ENCODE measurements at regions not wholly inside any gene's neighbourhood (a gene's known extent, or its start where the extent isn't known, plus 50 kb on each side); places are given as distances from the start of the nearest gene placed in this dataset.

DNA sequence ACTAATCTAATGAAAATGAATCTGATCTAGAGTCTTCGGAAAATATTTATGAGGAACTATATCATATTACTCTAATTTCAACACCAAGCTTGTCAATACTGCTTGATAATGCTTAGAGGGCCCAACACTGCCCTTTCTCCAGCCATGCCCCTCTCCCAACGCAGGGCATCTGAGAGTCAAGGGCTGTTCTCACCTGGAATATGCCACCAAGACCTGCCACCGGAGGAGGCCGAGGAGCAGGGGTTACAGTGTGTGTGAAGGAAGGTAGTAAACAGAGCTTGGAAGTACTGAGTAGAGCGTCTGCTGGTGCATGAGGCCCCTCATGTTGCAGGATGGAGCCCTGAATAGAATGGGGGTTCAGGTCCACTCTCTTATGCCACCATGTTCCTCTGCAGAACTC lies 301.3 kb upstream of the MPDZ start (continued):
- TF ChIP-seq, protein P1, sequence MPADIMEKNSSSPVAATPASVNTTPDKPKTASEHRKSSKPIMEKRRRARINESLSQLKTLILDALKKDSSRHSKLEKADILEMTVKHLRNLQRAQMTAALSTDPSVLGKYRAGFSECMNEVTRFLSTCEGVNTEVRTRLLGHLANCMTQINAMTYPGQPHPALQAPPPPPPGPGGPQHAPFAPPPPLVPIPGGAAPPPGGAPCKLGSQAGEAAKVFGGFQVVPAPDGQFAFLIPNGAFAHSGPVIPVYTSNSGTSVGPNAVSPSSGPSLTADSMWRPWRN (IDR thresholded peaks at IDR 0.05; ENCODE audit: low read depth), result no peak
- TF ChIP-seq JUND (IDR thresholded peaks at IDR 0.05; ENCODE audit: borderline replicate concordance, low read depth, low read length), result no peak
- TF ChIP-seq JUND (tag; IDR thresholded peaks at IDR 0.05; ENCODE audit: borderline replicate concordance, low read depth, low read length), result no peak
- no peak for TF ChIP-seq TSC22D4 (tag; IDR thresholded peaks at IDR 0.05)

DNA sequence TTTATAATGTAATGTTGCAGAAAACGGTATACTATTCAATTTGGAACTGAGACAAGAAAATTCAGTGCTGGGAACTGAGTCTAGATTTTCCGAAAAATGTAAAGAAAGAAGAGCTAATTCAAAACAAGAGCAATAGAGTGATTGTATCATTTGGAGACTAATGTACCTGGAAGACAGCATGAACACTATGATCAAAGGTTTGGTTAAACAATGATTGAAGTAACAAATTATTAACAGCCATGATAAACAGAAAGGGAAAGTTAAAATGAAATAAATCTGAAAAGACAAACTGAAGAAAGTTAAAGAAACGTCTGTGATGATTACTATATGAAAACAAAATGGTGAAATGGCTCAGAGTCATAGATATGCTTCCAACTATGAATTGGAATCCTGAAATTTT lies 300.6 kb upstream of the MPDZ start:
- H3K4me1 ChIP-seq (replicated peaks in 1 of 2; ENCODE audit: control insufficient read depth in 2 of 2, insufficient read depth in 2 of 2, low read length in 2 of 2), result no peaks in the 10 kb centered on the region
- no peaks in the 10 kb centered on the region for H3K36me3 ChIP-seq (ENCODE audit: control insufficient read depth, insufficient read depth, low read length)
- TF ChIP-seq ZNF785 (CRISPR knock-in tag; IDR thresholded peaks at IDR 0.05), result no peak
- TF ChIP-seq, protein P2, sequence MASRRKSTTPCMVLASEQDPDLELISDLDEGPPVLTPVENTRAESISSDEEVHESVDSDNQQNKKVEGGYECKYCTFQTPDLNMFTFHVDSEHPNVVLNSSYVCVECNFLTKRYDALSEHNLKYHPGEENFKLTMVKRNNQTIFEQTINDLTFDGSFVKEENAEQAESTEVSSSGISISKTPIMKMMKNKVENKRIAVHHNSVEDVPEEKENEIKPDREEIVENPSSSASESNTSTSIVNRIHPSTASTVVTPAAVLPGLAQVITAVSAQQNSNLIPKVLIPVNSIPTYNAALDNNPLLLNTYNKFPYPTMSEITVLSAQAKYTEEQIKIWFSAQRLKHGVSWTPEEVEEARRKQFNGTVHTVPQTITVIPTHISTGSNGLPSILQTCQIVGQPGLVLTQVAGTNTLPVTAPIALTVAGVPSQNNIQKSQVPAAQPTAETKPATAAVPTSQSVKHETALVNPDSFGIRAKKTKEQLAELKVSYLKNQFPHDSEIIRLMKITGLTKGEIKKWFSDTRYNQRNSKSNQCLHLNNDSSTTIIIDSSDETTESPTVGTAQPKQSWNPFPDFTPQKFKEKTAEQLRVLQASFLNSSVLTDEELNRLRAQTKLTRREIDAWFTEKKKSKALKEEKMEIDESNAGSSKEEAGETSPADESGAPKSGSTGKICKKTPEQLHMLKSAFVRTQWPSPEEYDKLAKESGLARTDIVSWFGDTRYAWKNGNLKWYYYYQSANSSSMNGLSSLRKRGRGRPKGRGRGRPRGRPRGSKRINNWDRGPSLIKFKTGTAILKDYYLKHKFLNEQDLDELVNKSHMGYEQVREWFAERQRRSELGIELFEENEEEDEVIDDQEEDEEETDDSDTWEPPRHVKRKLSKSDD (conservative IDR thresholded peaks at IDR 0.05; ENCODE audit: low read length), result no peak
- no peak for TF ChIP-seq POLR2A (conservative IDR thresholded peaks at IDR 0.05)
- TF ChIP-seq PHTF2 (CRISPR knock-in tag; IDR thresholded peaks at IDR 0.05), result no peak
- TF ChIP-seq RBM25 (IDR thresholded peaks at IDR 0.05; ENCODE audit: low read depth, low read length, severe bottlenecking), result no peak
- no peak for TF ChIP-seq CHD1 (IDR thresholded peaks at IDR 0.05; ENCODE audit: low read length)
- TF ChIP-seq DACH1 (IDR thresholded peaks at IDR 0.05; ENCODE audit: partially characterized antibody), result no peak
- no peak for TF ChIP-seq KAT8 (IDR thresholded peaks at IDR 0.05; ENCODE audit: low read depth)
- TF ChIP-seq, protein P3, sequence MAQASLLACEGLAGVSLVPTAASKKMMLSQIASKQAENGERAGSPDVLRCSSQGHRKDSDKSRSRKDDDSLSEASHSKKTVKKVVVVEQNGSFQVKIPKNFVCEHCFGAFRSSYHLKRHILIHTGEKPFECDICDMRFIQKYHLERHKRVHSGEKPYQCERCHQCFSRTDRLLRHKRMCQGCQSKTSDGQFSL (CRISPR knock-in tag; IDR thresholded peaks at IDR 0.05), result no peak
- TF ChIP-seq, protein P3 (tag; IDR thresholded peaks at IDR 0.05), result no peak
- TF ChIP-seq, protein P4, sequence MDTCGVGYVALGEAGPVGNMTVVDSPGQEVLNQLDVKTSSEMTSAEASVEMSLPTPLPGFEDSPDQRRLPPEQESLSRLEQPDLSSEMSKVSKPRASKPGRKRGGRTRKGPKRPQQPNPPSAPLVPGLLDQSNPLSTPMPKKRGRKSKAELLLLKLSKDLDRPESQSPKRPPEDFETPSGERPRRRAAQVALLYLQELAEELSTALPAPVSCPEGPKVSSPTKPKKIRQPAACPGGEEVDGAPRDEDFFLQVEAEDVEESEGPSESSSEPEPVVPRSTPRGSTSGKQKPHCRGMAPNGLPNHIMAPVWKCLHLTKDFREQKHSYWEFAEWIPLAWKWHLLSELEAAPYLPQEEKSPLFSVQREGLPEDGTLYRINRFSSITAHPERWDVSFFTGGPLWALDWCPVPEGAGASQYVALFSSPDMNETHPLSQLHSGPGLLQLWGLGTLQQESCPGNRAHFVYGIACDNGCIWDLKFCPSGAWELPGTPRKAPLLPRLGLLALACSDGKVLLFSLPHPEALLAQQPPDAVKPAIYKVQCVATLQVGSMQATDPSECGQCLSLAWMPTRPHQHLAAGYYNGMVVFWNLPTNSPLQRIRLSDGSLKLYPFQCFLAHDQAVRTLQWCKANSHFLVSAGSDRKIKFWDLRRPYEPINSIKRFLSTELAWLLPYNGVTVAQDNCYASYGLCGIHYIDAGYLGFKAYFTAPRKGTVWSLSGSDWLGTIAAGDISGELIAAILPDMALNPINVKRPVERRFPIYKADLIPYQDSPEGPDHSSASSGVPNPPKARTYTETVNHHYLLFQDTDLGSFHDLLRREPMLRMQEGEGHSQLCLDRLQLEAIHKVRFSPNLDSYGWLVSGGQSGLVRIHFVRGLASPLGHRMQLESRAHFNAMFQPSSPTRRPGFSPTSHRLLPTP (IDR thresholded peaks at IDR 0.05; ENCODE audit: borderline replicate concordance, extremely low read depth, insufficient read length), result no peak
- H3K27me3 ChIP-seq (ENCODE audit: control insufficient read depth in 2 of 2, insufficient read depth in 2 of 2, low read length in 2 of 2), result no peaks in the 10 kb centered on the region
- in situ Hi-C loops (cut with MboI) (no loop called here), intact Hi-C loops (cut with micrococcal nuclease) (no loop called here)
- no peaks in the 10 kb centered on the region for H3K9me3 ChIP-seq (replicated peaks; ENCODE audit: control insufficient read depth, insufficient read depth, low read depth, low read length)
- H2AFZ ChIP-seq (ENCODE audit: low read depth, low read length), result no peak overlapping the region
- no peak for ATAC-seq
- H3K9ac ChIP-seq (ENCODE audit: insufficient read depth in 1 of 2, low read depth in 2 of 2, low read length in 2 of 2), result no peak overlapping the region
- no peaks in the 10 kb centered on the region for H3K9me1 ChIP-seq (ENCODE audit: control insufficient read depth, insufficient read depth, low read length)
- no peak overlapping the region for H3K4me3 ChIP-seq
- ChIA-PET CTCF (ENCODE audit: low intra/inter-chr PET ratio) (no interaction called here), POLR2A (no interaction called here)
- BruUV-seq (replicated peaks), result no TSS peak
- WGBS (ENCODE audit: insufficient coverage, low coverage, missing lambda C conversion rate), result 0% methylated on average over 3 of the region's 3 CpGs
- no peaks in the 10 kb centered on the region for H3K79me2 ChIP-seq (ENCODE audit: control insufficient read depth, insufficient read depth, low read length)
- no peaks in the 10 kb centered on the region for H4K20me1 ChIP-seq (replicated peaks; ENCODE audit: control insufficient read depth, insufficient read depth, low read length)
- no peak overlapping the region for H3K4me2 ChIP-seq (ENCODE audit: insufficient read depth, low read length)
- no peak overlapping the region for H3K27ac ChIP-seq (ENCODE audit: extremely low read depth, low read depth, low read length)
- no peak for DNase-seq (ENCODE audit: extremely low read depth in 1 of 4, low spot score in 3 of 4)
- FAIRE-seq, result no peak

All from K562 (cell line).